ENCODE measurements at regions not wholly inside any gene's neighbourhood (a gene's known extent, or its start where the extent isn't known, plus 50 kb on each side); places are given as distances from the start of the nearest gene placed in this dataset.
"Not testable (repeated sequence)": the region's sequence is repeated elsewhere in the genome, so short reads cannot be mapped to it uniquely, and the experiment has no call there.

DNA sequence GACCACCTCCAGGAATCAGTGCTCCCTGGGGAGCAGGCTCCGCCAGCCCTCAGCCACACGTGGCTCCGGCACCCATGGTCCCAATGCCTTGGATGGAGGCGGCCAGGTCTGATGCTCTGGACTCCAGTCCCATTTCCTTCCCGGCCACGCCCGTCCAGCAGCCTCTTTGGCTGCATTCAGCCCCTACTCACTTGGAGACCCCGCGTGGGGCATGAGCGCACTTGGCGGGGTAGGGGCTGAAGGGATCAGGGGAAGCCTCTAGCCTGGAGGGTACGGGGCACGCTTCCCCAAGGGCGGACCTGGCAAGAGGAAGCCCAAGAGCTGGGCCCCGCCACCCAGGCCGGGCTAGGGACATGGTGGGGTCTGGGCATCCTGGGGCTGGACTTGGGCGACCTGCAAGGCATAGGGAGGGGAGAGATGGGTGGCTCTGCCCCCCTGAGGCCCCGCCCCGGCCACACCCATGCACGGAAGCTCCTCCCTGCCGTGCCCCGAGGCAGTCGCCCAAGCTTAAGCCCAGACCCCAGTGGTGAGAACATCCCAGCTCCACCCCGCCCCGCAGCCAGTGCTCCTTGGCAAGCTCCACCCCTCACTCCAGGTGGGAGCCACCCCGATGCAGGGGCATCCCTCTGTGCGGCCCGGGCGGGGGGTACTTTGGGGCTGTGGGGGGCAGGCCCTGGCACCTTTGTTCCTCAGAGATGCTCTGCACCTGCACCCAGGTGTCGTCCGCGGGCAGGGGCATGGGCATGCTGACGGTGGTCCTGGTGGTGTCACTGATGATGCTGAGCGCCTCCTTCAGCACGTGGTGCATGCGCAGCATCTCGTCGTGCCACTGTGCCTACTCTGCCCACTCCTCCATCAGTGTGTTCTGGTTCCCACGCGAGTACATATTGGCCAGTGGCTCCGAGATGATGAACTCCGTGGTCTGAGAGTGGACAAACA, 163.5 kb downstream of the GOLGA6L4 start:
- H3K27ac Mint-ChIP-seq = no peak overlapping the region
- H3K27me3 Mint-ChIP-seq = no peaks in the 10 kb centered on the region
- DNase-seq = no peak
- ChIA-PET POLR2A (no interaction called here), CTCF (no interaction called here)
- H3K9me3 Mint-ChIP-seq = peaks cover 3% of the 10 kb centered on the region
- no peak overlapping the region for H3K4me3 Mint-ChIP-seq
- H3K4me1 Mint-ChIP-seq = no peaks in the 10 kb centered on the region
- no peaks in the 10 kb centered on the region for H3K36me3 Mint-ChIP-seq (ENCODE audit: low read depth)

DNA sequence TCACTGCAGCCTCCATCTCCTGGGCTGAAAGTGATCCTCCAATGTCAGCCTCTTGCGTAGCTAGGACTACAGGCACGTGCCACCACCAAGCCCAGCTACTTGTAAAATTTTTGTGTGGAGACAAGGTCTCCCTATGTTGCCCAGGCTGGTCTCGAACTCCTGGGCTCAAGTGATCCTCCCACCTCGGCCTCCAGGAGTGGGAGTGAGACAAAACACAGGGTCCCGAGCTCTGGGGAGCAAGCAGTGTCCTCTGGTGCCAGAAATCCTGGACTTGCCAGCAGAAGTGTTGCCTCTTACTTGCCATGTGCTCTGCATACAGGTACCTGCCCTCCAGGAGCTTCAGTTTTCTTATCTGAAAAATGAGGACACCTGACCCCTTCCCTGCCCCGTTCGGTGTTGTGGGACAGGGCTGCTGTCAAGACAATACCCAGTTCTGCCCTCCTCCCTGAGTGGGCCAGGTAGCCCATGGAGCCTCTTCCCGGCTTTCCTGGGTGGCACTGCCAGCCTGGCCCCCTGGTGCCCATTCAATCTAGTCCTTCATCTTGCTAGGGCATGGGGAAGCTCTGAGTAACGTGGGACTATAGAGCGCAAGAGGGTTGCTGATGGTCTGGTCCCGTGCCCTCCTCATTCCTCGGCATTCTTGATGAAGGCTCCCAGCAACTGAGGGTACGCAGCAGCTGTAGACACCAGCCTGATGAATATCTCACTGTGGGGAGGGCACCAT, 164.6 kb downstream of the GOLGA6L4 start:
- Mint-ChIP-seq H3K27ac (no peak overlapping the region), H3K9me3 (peaks cover 3% of the 10 kb centered on the region), H3K27me3 (no peaks in the 10 kb centered on the region), H3K4me1 (no peaks in the 10 kb centered on the region), H3K36me3 (ENCODE audit: low read depth) (no peaks in the 10 kb centered on the region), H3K4me3 (no peak overlapping the region)
- POLR2A ChIA-PET = no interaction called here
- CTCF ChIA-PET = no interaction called here
- no peak for DNase-seq

DNA sequence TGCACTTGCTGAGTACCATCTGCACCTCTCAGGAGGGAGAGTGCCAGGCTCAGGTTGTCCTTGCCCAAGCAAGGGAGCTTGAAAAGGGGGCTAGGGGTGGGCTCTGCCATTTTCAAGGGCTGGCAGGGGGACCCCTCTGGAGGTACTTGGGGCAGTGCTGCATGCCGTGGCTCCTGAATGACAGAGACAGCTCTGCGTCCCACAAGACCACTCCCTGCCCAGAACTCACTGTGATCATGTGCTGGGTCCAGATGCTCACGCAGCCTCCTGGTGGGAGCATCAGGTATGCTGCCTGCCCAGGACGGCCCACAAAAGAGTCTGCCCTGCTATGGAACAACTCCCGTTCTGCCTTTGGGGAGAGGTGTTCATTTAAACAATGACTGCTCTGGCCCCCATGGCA, 165.2 kb downstream of the GOLGA6L4 start:
- ChIA-PET POLR2A (no interaction called here), CTCF (no interaction called here)
- no peaks in the 10 kb centered on the region for H3K27me3 Mint-ChIP-seq
- DNase-seq = no peak
- H3K4me3 Mint-ChIP-seq = no peak overlapping the region
- no peaks in the 10 kb centered on the region for H3K4me1 Mint-ChIP-seq
- H3K9me3 Mint-ChIP-seq = peaks cover 3% of the 10 kb centered on the region
- no peak overlapping the region for H3K27ac Mint-ChIP-seq
- no peaks in the 10 kb centered on the region for H3K36me3 Mint-ChIP-seq (ENCODE audit: low read depth)

DNA sequence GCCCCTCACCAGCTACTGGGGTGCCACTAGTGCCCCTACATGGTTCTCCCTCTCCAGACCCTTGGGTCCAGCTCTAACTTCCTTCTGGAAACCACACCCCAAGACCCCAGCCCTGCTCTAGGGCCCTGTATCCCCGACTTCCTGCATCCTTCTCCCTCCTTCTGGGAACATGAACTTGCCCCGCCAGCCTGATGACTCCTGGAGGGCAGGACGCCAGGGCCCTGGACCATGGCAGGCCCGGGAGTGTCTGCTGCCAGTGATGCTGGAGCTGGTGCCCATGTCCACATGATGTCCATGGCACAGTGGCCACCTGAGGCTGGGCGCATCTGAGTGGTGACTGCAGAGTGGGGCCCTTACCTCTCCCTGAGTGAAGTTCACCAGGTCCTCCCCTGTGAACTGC, 165.9 kb downstream of the GOLGA6L4 start:
- H3K4me3 Mint-ChIP-seq; CTCF ChIA-PET; H3K27ac Mint-ChIP-seq; POLR2A ChIA-PET; H3K36me3 Mint-ChIP-seq (ENCODE audit: low read depth); H3K4me1 Mint-ChIP-seq; H3K27me3 Mint-ChIP-seq; H3K9me3 Mint-ChIP-seq; DNase-seq: not testable (repeated sequence)

DNA sequence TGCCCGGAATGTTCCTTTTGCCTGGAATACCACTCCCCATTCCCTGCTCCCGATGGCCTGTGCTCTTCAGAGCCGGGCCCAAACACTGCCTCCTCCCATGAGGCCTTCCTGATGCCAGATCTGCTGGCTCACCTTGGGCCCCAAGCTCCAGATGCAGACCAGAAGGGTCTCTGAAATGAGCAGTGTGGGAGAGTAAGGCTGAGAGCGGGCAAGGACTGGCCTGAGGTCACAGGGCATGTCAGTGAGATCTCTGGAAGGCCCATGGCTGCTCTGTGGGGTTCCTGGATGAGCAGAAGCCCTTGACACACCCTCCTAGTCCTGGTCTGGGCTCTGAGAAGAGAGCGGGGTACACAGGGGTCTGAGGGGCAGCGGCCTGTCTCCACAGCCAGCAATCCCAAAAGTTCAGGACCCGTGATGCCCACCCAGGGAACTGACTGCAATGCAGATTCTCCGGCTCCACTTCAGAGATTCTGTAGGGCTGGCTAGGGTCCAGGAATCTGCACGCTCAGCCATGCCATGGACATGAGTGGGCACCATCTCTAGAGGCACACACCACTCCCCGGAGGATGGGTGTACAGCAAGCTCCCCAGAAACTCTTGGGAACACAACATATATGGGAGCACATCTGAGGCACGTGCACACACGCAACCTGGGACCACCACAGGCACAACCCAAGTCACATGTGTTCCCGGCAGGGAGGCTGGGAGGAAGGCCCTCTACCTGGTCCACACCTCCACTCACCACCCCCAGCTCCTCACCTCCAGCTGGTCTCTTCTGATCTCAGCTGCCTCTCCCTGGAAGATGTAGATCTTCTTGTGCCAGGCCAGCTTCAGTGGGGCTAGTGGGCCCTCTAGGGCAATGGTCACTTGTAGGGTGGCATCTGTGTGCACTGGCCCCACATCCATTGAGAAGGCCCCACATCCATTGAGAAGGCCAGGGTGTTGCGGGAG, 166.6 kb downstream of the GOLGA6L4 start:
- H3K27me3 Mint-ChIP-seq; CTCF ChIA-PET; POLR2A ChIA-PET; H3K36me3 Mint-ChIP-seq (ENCODE audit: low read depth); H3K4me3 Mint-ChIP-seq; H3K27ac Mint-ChIP-seq; DNase-seq; H3K9me3 Mint-ChIP-seq; H3K4me1 Mint-ChIP-seq: not testable (repeated sequence)

DNA sequence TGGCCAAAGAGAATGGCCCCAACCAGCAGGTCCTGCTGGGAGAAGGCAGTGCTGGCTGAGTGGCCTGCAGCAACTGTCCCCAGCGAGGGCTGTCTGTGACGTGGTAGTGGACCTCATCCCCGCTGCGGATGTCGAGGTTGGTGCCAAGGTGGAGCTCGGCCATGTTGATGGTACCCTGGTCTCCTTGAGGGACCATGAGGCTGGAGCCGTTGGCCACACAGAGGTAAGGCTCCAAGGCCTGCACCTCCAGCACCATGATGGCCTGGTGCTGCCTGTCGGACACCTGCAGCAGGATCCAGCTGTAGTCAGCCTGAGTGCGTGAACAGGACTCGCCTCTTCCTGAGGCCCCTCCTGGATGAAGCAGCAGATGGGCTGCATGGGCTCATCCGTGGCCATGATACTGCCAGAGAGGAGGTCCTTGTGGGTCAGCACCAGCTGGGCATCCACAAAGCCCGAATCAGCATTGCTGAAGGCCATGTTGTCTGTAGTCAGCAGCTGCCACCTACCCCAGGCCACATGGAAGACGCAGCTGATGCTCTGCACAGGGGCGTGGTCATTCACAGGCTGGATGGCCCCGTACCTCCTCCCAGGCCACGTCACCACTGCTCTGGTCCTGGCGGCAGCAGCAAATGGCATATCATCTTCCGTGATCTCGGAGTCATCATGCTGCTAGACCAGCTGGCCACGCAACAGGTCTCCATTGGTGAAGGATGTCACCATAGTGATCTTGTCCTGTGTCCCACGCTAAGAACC, 167.5 kb downstream of the GOLGA6L4 start:
- peaks cover 3% of the 10 kb centered on the region for H3K9me3 Mint-ChIP-seq
- H3K27me3 Mint-ChIP-seq = no peaks in the 10 kb centered on the region
- no peaks in the 10 kb centered on the region for H3K36me3 Mint-ChIP-seq (ENCODE audit: low read depth)
- no peak overlapping the region for H3K27ac Mint-ChIP-seq
- CTCF ChIA-PET = no interaction called here
- POLR2A ChIA-PET = no interaction called here
- no peaks in the 10 kb centered on the region for H3K4me1 Mint-ChIP-seq
- H3K4me3 Mint-ChIP-seq = no peak overlapping the region
- DNase-seq = no peak

DNA sequence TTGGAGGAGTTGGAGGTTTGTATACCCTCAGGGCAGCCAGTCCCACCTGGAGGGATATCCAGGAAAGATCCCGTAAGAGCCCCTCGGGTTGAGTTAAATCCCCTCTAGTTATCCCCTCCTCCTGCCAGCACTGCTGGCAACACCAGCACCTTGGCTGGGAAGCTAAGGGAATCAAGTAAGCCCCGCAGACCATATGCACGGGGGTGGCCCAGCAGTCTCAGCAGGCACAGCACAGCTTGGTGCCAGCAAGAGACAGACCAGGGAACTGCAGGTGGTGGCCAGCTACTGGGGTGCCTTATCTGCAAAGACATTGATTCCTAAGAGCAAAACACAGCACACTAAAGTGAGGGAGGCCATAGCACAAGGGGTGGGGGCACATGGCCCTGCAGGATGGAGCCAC, 173.8 kb downstream of the GOLGA6L4 start:
- H3K36me3 Mint-ChIP-seq (ENCODE audit: low read depth); H3K9me3 Mint-ChIP-seq; H3K4me1 Mint-ChIP-seq; DNase-seq; POLR2A ChIA-PET; CTCF ChIA-PET; H3K4me3 Mint-ChIP-seq; H3K27ac Mint-ChIP-seq; H3K27me3 Mint-ChIP-seq: not testable (repeated sequence)

DNA sequence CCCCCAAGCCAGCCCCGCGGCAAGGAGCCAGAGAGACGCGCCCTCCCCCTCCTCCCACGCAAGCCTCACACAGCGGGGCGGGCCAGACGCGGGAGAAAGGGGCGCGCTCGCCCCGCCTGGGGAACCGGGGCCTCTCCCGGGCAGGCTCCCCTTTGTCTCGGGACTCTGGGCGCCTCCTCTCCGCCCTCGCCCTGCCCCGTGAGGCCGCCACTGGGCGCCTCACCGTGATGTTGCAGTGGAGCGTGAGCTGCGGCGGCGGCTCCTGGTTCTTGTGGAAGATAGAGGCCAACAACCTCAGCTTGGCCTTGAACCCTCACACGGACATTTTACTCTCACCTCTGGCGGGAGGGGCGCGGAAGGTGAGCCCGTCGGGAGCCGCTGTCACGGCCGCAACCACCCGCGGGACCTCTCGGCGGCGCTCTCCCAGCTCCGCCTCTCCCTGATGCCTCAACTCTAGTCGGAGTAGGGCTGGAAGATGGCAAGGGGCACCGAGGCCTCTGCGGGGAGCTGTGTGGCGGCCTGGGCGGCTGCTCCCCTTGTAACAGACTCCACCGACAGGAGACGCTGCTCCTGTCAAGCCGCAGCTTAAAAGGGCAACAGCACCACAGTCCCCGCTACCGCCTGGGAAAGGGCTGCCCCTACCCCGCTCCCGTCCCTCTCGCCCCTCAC, 179.2 kb upstream of the ZSCAN2 start:
- H3K27me3 Mint-ChIP-seq; CTCF ChIA-PET; H3K4me1 Mint-ChIP-seq; H3K27ac Mint-ChIP-seq; H3K4me3 Mint-ChIP-seq; H3K36me3 Mint-ChIP-seq (ENCODE audit: low read depth); H3K9me3 Mint-ChIP-seq; DNase-seq; POLR2A ChIA-PET: not testable (repeated sequence)

DNA sequence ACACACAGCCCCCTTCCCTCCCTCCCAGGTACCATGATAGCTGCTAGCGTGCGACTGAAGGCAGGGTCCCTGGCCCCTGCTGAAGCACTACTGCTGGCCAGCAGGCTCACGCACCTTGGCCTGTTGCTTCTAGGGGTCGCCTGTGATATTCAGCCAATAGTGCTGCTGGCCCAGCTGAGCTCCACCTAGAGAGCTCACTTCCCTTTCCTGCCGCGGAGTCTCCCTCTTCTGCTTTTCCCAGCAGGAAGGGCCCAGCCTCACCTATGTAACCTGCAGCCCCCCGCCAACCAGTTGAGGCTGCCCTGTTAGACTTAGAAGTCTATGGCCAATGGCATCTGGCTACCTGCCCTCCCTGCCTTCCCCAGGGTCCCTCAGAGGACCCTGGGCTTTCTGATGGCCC, 175.5 kb upstream of the ZSCAN2 start:
- POLR2A ChIA-PET; H3K27me3 Mint-ChIP-seq; H3K9me3 Mint-ChIP-seq; H3K4me1 Mint-ChIP-seq; DNase-seq; H3K27ac Mint-ChIP-seq; CTCF ChIA-PET; H3K36me3 Mint-ChIP-seq (ENCODE audit: low read depth); H3K4me3 Mint-ChIP-seq: not testable (repeated sequence)

DNA sequence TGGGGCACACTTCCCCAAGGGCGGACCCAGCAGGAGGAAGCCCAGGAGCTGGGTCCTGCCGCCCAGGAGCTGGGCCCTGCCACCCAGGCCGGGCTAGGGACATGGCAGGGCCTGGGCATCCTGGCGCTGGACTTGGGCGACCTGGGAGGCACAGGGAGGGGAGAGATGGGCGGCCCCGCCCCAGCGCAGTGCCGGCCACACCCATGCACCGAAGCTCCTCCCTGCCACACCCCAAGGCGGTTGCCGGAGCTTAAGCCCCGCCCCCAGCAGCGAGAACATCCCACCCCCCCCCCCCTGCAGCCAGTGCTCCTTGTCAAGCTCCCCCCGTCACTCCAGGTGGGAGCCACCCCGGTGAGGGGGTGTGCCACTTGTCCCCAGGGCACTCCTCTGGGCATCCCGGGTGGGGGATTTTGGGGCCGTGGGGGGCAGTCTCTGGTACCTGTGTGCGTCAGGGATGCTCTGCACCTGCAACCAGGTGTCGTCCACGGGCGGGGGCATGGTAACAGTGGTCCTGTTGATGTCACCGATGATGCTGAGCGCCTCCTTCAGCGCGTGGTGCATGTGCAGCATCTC, 127.4 kb upstream of the ZSCAN2 start:
- H3K27me3 Mint-ChIP-seq; CTCF ChIA-PET; H3K36me3 Mint-ChIP-seq (ENCODE audit: low read depth); H3K4me1 Mint-ChIP-seq; H3K4me3 Mint-ChIP-seq; H3K9me3 Mint-ChIP-seq; POLR2A ChIA-PET; DNase-seq; H3K27ac Mint-ChIP-seq: not testable (repeated sequence)

DNA sequence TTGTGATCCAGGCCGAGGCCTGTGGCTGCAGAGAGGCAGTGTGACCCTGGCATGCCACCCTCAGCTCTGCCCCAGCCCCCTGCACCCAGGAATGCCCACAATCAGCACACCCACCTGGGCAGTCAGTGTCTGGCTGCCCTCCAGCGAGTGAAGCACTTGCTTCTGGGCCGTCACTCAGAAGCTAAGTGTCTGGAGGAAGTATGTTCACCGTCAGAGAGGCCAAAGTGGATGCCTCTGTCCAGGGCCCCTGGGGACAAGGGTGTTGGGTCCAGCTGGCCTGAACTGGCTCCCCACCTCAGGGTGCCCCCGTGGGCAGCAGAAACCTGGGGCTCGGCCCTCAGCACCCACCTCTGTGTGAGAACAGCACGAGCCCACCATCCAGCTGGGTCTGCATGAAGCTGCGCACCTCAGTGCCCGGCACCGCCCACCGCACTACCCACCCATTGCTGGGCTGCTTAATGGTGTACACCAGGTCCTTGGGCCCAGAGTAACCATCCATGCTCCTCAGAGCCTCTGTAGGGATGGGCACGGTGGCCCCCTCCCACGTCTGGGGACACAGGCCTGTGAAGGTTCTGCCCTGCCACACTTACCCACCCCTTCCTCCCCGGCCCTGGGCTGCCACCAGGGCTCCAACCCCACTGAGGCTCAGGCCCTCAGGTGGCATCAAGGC, 124.3 kb upstream of the ZSCAN2 start:
- H3K27ac Mint-ChIP-seq; H3K4me1 Mint-ChIP-seq; POLR2A ChIA-PET; H3K4me3 Mint-ChIP-seq; CTCF ChIA-PET; H3K36me3 Mint-ChIP-seq (ENCODE audit: low read depth); H3K27me3 Mint-ChIP-seq; H3K9me3 Mint-ChIP-seq; DNase-seq: not testable (repeated sequence)

DNA sequence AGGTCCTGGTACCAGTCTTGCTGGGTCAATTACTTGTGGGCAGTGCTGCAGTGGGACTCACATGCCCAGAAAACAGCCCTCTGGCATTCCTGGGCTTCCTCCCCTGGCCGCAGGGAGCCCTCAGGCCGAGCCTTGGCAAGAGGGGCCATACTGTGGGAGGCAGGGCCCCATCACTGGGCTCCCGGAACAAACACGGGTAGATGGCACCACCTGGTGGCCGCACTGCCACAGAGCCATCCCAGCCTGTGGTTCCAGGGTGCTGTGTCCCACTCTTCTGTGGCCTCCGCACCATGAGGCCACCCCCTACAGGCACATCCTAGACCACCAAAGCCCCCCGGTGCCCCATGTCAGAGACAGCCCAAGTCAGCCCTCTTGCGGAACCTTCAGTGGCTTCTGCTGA, 123.3 kb upstream of the ZSCAN2 start:
- H3K36me3 Mint-ChIP-seq (ENCODE audit: low read depth); H3K4me3 Mint-ChIP-seq; DNase-seq; POLR2A ChIA-PET; H3K4me1 Mint-ChIP-seq; H3K27ac Mint-ChIP-seq; H3K9me3 Mint-ChIP-seq; H3K27me3 Mint-ChIP-seq; CTCF ChIA-PET: not testable (repeated sequence)
